Activated CD8-positive, alpha-beta T cell treated with anti-CD3 and anti-CD28 coated beads for 36 hours (primary cell): ENCODE measurements at regions not wholly inside any gene's neighbourhood (a gene's known extent, or its start where the extent isn't known, plus 50 kb on each side); places are given as distances from the start of the nearest gene placed in this dataset.

Source experiments
- ATAC-seq: fragments of 200-7000 bp; cut with Tn5 transposase; one replicate; pipeline ENCODE4 v1.10.0; 2021; ENCODE audit warnings: mild to moderate bottlenecking, moderate library complexity
- CTCF ChIA-PET: fragments of 350-600 bp; sonication (Branson Sonifier 250); formaldehyde crosslinking; loops from one replicate; lab custom pipeline; 2021; ENCODE audit warnings: antibody characterized with exemption; lab: Charles Lee
- POLR2A ChIA-PET: fragments of 350-600 bp; sonication (Branson Sonifier 250); formaldehyde crosslinking; loops from one replicate; lab custom pipeline; 2021; ENCODE audit warnings: antibody characterized with exemption; lab: Charles Lee
- DNase-seq: peaks from one replicate; pipeline ENCODE4 v3.0.0-alpha.2; 2020
- H3K27ac Mint-ChIP-seq: one replicate; pipeline ENCODE4 v1.8.0; 2021; ENCODE audit warnings: mild to moderate bottlenecking, mixed read lengths
- H3K27me3 Mint-ChIP-seq: one replicate; pipeline ENCODE4 v1.8.0; 2021; ENCODE audit warnings: mixed read lengths
- H3K36me3 Mint-ChIP-seq: one replicate; pipeline ENCODE4 v1.8.0; 2021; ENCODE audit warnings: low read depth, mixed read lengths
- H3K4me1 Mint-ChIP-seq: one replicate; pipeline ENCODE4 v1.8.0; 2021; ENCODE audit warnings: low read depth, mixed read lengths
- H3K4me3 Mint-ChIP-seq: one replicate; pipeline ENCODE4 v1.8.0; 2021; ENCODE audit warnings: mild to moderate bottlenecking, moderate library complexity, mixed read lengths
- H3K9me3 Mint-ChIP-seq: one replicate; pipeline ENCODE4 v1.8.0; 2021; ENCODE audit warnings: mixed read lengths
- CTCF ChIP-seq: fragments of 200-600 bp; IDR thresholded peaks from one replicate; pipeline ENCODE4 v1.8.0; 2022; ENCODE audit warnings: antibody characterized with exemption, mild to moderate bottlenecking
- intact Hi-C: fragments of 100-400 bp; cut with micrococcal nuclease; formaldehyde crosslinking; loops from one replicate; pipeline ENCODE4 v1.10.0; 2022

DNA sequence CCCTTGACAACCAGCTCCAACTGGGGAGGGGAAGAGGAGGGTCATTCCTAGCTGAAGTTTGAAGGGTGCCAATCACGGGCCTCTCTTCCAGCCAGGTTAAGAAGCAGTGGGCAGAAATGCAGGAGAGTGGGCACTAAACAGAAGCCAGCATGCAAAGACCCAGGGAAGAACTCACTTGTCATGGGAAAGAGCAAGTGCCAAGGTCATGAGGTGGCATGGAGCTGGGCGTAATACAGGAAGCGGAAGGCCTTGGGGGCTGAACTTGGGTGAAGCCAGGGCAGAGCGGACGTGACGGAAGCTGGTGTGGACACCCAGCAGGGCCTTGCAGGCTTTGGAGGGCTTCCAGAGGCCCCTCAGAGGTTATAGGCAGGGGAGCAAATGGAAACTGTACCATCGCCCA, 302.1 kb downstream of the MAF start:
- POLR2A ChIA-PET, result no interaction called here
- peaks cover 3% of the 10 kb centered on the region for H3K4me1 Mint-ChIP-seq
- H3K36me3 Mint-ChIP-seq, result no peaks in the 10 kb centered on the region

DNA sequence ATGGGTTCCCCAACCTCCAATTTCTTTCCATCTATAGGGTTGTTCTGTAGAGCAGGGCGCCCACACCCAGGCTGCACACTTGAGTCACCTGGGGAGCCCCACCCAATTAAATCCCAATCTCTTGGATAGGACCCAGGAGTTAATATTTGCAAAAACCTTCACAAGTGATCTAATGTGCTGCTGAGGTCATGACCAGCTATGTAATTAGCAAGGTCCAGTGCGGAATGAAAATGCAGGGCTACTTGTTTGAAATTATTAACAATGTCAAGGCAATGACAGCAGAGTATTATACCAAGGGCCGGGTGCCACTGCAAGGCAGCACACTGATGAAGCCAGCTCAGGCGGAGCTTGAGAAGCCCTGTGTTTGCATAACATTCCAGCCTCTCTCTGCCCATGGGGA, 302.7 kb downstream of the MAF start:
- DNase-seq, result no peak
- CTCF ChIA-PET, result no interaction called here
- Mint-ChIP-seq H3K4me1 (peaks cover 3% of the 10 kb centered on the region), H3K27ac (no peak overlapping the region), H3K9me3 (no peaks in the 10 kb centered on the region), H3K4me3 (no peak overlapping the region), H3K36me3 (no peaks in the 10 kb centered on the region), H3K27me3 (peaks cover 7% of the 10 kb centered on the region)
- no peak for TF ChIP-seq CTCF
- no peak for ATAC-seq
- POLR2A ChIA-PET, result no interaction called here
- intact Hi-C loops, result no loop called here

More for the DNA sequence above, 302.1 kb downstream of the MAF start:
- TF ChIP-seq CTCF, result no peak
- H3K27ac Mint-ChIP-seq, result no peak overlapping the region
- CTCF ChIA-PET, result no interaction called here
- peaks cover 6% of the 10 kb centered on the region for H3K27me3 Mint-ChIP-seq
- no peaks in the 10 kb centered on the region for H3K9me3 Mint-ChIP-seq
- H3K4me3 Mint-ChIP-seq, result no peak overlapping the region
- no peak for DNase-seq
- no peak for ATAC-seq
- intact Hi-C loops, result no loop called here

GRCh38 chr16:79297296-79297695, 303.2 kb downstream of the MAF start:
- intact Hi-C loops, result no loop called here
- ChIA-PET CTCF (interaction anchor here (1.3 kb wide), 1 partner anchor 35 kb away, joined by 3 read pairs; no protein-coding TSS in a partner anchor), POLR2A (interaction anchor here (1.3 kb wide), 1 partner anchor 14 kb away, joined by 3 read pairs; no protein-coding TSS in a partner anchor)
- H3K9me3 Mint-ChIP-seq, result no peaks in the 10 kb centered on the region
- peaks cover 3% of the 10 kb centered on the region for H3K4me1 Mint-ChIP-seq
- DNase-seq (no peak), ATAC-seq (no peak)
- TF ChIP-seq CTCF, result no peak
- H3K36me3 Mint-ChIP-seq, result no peaks in the 10 kb centered on the region
- H3K27ac Mint-ChIP-seq, result no peak overlapping the region
- H3K4me3 Mint-ChIP-seq, result no peak overlapping the region
- peaks cover 7% of the 10 kb centered on the region for H3K27me3 Mint-ChIP-seq

DNA sequence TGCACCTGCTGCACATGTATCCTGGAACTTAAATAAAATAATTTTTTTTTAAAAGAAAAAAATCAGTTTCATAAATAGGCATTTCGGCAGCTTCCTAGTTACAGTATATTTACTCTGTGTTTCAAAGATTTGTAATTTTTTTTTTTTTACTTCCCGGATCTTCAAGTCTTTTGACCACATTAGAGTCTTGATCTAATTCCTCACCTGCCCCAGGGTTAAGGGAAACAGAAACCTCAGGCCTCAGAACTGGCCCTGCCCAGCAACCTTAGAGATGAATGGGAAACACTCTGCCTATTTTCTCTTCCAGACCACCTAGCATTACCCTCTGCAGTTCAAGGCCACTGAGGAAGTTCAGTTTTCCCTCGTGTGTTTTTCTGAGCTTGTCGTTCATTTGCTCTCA, 304.0 kb downstream of the MAF start:
- no peak for TF ChIP-seq CTCF
- Mint-ChIP-seq H3K27me3 (peaks cover 12% of the 10 kb centered on the region), H3K4me3 (no peak overlapping the region), H3K4me1 (peaks cover 3% of the 10 kb centered on the region), H3K9me3 (no peaks in the 10 kb centered on the region), H3K27ac (no peak overlapping the region), H3K36me3 (no peaks in the 10 kb centered on the region)
- DNase-seq, result no peak
- ATAC-seq, result no peak
- ChIA-PET POLR2A (interaction anchor here (1.3 kb wide), 1 partner anchor 13 kb away, joined by 3 read pairs; no protein-coding TSS in a partner anchor), CTCF (interaction anchor here (1.3 kb wide), 1 partner anchor 34 kb away, joined by 3 read pairs; no protein-coding TSS in a partner anchor)
- intact Hi-C loops, result no loop called here

DNA sequence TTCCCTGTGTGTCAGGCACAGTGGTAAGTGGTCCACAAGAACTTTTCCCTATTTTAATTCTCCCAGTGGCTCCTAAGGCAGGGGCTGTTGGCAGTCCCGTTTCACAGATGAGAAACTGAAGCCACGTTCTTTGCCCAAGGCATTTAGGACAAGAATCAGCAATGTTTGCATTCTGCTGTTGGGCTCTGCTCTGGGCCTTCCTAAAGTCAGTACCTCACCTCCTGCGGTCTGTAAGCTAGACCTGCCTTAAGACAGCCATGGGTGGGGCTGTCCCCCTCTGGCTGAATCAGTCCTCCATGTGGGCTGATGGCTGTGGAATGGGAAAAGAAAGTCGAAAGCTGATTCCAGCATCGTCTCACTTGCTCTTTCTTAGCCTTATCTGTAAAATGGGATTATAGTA, 304.8 kb downstream of the MAF start:
- TF ChIP-seq CTCF, result no peak
- H3K9me3 Mint-ChIP-seq, result no peaks in the 10 kb centered on the region
- H3K4me1 Mint-ChIP-seq, result peaks cover 3% of the 10 kb centered on the region
- no peak for ATAC-seq
- intact Hi-C loops, result no loop called here
- DNase-seq, result no peak
- H3K27ac Mint-ChIP-seq, result no peak overlapping the region
- no peaks in the 10 kb centered on the region for H3K36me3 Mint-ChIP-seq
- ChIA-PET CTCF (interaction anchor here (1.3 kb wide), 1 partner anchor 34 kb away, joined by 3 read pairs; no protein-coding TSS in a partner anchor), POLR2A (no interaction called here)
- no peak overlapping the region for H3K4me3 Mint-ChIP-seq
- H3K27me3 Mint-ChIP-seq, result peaks cover 16% of the 10 kb centered on the region
